Medulla oblongata (tissue), 1 donor: ENCODE measurements at regions not wholly inside any gene's neighbourhood (a gene's known extent, or its start where the extent isn't known, plus 50 kb on each side); places are given as distances from the start of the nearest gene placed in this dataset.
A peak's percentile ranks its signal among the peaks of the same experiment; 100 is the strongest.
"Not testable (repeated sequence)": the region's sequence is repeated elsewhere in the genome, so short reads cannot be mapped to it uniquely, and the experiment has no call there.

Experiments used
- DNase-seq: peaks from one replicate; pipeline ENCODE4 v3.0.0-alpha.2; 2015; ENCODE audit errors: extremely low spot score

DNA sequence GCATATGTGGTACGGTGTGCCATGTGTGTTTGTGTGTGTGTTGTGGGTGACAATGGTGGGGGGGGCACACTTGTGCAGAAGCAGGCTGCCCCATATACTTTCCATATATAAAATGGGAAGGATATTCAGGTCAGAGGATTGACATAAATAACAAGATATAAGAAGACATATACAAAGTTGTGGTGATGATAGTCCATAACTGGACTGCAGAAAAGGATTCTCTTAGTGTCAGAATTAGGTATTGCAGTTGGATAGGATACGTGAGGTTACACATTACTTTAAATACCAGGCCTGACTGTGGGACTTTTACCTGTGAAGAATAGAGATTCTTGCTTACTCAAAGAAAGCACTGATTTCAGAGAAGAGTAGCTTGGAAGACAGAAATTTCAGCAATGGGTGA, 1260.3 kb downstream of the EPHA7 start:
- no peak for DNase-seq

GRCh38 chr6:92150553-92150952, 1268.8 kb downstream of the EPHA7 start:
- no peak for DNase-seq

DNA sequence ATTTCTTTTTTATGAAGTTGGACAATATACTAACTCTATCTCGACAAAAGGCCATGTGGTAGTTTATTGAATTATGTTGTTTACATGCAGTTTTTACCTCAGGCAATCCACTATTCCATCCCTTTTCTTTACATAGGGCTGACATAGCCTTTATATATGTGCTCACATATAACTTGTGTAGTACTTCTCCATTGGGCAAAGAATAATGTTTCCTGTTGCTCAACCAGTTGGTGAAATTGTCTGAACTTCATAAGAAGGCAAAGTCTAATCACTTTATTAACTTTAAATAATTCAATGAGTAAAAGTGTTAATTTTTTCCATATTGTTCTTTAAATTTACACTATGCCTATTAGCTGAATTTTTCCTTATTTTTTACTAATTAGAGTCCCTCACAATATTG, 1272.1 kb downstream of the EPHA7 start:
- DNase-seq: no peak

GRCh38 chr6:92139601-92140000, 1279.8 kb downstream of the EPHA7 start:
- DNase-seq: no peak

DNA sequence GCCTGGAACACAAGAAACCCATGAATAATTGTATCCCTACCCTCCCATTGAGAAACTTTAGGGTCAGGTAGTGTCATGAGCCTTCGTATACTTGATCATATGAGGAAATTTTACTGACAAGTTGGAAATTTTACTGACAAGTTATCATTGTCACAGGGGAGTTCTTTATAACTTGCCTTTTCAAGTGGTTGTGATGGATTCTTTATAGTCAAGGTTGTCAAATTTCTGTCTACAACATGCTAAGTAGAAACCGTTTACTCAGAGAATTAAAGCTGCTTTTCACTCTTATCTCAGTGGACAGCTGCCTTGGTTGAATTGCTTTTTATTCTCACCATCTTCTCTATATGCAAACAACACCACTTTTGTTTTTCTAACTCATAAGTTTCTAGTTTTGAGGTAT, 1286.4 kb downstream of the EPHA7 start:
- DNase-seq: no peak

DNA sequence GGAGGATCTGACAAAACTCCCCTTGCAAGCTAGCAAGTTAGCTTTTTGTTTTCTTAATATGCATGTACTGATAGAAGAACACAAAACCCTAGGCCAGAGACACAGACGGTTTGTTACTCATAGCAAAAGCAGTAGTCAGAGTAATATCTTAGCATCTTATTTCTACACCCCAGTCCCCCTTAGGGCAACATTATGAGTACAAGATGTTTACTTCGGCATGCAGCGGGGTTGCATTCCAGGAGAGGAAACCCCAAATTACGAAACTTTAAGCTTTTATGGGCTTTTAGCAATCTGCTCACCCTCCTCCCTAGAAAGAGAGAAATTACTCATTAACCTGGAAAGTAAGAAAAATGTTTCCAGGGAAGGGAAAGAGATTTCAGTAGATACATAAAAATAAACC, 1286.9 kb downstream of the EPHA7 start:
- DNase-seq: no peak

- DNase-seq: no peak
These were observed 1288.4 kb downstream of the EPHA7 start for GRCh38 chr6:92130944-92131343.

GRCh38 chr6:92126983-92127382, 1292.4 kb downstream of the EPHA7 start:
- no peak for DNase-seq

GRCh38 chr6:92126088-92126487, 1293.3 kb downstream of the EPHA7 start:
- DNase-seq: no peak

GRCh38 chr6:92125681-92126080, 1293.7 kb downstream of the EPHA7 start:
- no peak for DNase-seq

- DNase-seq: no peak
These were observed 1295.1 kb downstream of the EPHA7 start for GRCh38 chr6:92124200-92124651.

DNA sequence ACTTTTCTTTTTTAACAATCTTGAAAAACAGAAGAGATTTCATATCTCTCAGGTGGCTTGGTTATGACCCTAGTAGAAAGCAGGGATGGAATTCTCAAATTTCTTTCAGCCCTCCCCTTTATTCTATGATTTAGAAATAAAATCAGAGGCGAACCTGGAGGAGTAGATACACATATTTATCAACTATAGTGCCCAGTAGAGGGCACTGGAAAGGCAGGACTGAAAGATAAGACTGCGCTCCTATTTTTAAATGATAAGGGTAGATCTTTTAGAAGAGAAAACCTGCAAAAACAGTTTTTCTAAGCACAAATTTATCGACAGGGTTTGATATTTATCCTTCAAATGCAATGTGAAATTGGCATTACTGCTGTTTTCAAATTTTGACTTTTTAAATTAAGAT, 1296.6 kb downstream of the EPHA7 start:
- DNase-seq: peak; percentile 43

- DNase-seq: no peak
These were observed 1298.1 kb downstream of the EPHA7 start for GRCh38 chr6:92121228-92121627.

GRCh38 chr6:92117800-92118199, 1301.6 kb downstream of the EPHA7 start:
- DNase-seq: no peak

DNA sequence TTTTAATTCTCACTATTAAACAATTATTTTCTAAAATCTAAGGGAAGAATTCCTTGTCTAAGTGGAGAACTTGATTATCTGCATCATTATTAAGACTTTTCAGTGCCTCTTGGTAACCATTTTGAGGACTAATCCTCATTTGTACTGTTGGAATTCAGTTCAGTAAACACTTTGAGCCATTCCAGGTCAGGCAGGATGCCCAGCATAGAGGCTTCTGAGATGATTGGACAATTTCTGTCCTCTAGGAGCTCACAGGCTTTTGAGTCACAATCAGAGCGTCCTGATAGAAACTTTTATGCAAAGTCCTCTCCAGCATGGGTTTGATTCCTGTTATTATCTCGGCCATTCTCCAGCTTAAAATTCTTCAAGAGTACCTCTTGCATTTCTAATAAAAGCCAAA, 1304.6 kb downstream of the EPHA7 start:
- DNase-seq: peak; percentile 50

GRCh38 chr6:92114091-92114675, 1305.2 kb downstream of the EPHA7 start:
- DNase-seq: no peak

- no peak for DNase-seq
These were observed 1308.0 kb downstream of the EPHA7 start for GRCh38 chr6:92111386-92111785.

- no peak for DNase-seq
These were observed 1309.0 kb downstream of the EPHA7 start for GRCh38 chr6:92110403-92110802.

- peak; percentile 3 for DNase-seq
These were observed 1309.4 kb downstream of the EPHA7 start for GRCh38 chr6:92109956-92110355.

- DNase-seq: no peak
These were observed 1310.1 kb downstream of the EPHA7 start for GRCh38 chr6:92109256-92109655.

DNA sequence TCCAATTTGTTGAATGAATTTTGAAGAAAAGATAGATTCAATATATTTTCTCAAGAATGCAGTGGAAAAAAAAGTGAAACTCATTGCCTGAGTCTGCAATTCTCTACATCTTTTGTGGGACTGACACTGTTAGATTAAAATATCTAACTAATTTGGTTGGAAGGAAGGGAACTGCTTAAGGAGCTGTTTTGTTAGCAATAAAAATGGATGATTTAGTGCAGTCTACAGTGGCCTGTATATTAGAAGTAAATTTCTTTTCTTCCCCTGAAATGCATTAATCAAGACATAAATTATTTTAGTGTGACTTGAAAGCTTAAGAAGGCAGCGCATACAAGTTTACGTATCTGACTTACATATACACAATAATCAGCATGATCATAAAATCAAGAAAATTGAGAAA, 1332.6 kb downstream of the EPHA7 start:
- DNase-seq: no peak

DNA sequence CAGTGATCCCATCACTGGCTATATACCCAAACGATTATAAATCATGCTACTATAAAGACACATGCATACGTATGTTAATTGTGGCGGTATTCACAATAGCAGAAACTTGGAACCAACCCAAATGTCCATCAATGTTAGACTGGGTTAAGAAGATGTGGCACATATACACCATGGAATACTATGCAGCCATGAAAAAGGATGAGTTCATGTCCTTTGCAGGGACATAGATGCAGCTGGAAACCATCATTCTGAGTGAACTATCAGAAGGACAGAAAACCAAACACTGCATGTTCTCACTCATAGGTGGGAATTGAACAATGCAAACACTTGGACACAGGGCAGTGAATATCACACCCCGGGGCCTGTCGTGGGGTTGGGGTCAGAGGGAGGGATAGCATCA, 1335.4 kb downstream of the EPHA7 start:
- not testable (repeated sequence) for DNase-seq

GRCh38 chr6:92072387-92072786, 1347.0 kb downstream of the EPHA7 start:
- no peak for DNase-seq

DNA sequence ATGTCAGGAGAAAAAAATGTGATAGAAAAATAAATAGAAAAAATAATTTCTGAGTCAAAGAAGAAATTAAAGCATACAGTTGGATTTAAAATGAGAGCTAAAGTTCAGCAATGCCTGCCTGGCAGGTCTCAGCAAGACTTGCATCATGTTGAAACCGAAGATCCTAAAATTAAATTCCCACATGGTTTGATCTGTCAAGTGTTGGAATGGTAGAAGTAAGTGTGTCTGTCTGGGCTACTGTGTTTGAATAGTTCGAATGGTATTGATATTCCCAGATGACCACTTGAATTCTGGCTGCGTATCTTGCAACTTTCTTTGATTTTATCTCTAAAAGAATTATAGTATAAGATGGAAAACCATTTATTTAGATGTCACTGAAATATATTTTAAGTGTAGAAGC, 1349.6 kb downstream of the EPHA7 start:
- no peak for DNase-seq
